GM19351 (cell line): ENCODE measurements at regions not wholly inside any gene's neighbourhood (a gene's known extent, or its start where the extent isn't known, plus 50 kb on each side); places are given as distances from the start of the nearest gene placed in this dataset.
A peak's percentile ranks its signal among the peaks of the same experiment; 100 is the strongest.
"Not testable (repeated sequence)": the region's sequence is repeated elsewhere in the genome, so short reads cannot be mapped to it uniquely, and the experiment has no call there.

ENCODE experiments used
- ATAC-seq: cut with Tn5 transposase; IDR thresholded peaks from one replicate; pipeline ENCODE4 v1.9.1; 2021; ENCODE audit warnings: mild to moderate bottlenecking, moderate library complexity; ENCODE audit not compliant: unreplicated experiment

DNA sequence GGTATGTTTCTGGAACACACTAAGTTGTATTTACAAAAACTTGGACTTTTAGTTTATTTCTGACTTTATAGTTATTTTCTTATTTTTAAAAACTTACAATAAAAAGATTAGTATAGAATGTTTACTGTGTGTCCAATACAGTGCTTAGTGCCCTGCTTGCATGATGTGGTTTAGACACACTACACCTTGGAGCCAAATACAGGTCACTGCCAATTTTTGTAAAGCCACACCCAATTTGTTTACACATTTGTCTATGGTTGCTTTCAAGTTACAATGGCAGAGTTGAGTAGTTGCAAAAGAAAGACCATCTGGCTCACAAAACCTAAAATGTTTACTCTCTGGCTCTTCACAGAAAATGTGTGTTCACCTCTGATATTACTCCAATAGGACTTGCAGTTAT is 807.1 kb downstream of the KCNJ2 start:
- no peak for ATAC-seq

DNA sequence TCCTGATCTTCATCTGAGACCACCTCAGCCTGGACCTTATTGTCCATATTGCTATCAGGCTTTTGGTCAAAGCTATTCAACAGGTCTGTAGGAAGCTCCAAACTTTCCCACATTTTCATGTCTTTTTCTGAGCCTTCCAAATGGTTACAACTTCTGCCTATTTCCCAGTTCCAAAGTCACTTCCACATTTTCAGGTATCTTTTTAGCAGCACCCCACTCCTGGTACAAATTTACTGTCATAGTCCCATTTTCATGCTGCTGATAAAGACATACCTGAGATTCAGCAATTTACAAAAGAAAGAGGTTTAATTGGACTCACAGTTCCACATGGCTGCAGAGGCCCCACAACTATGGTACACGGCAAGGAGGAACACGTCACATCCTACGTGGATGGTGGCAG is 815.5 kb downstream of the KCNJ2 start:
- ATAC-seq = no peak

DNA sequence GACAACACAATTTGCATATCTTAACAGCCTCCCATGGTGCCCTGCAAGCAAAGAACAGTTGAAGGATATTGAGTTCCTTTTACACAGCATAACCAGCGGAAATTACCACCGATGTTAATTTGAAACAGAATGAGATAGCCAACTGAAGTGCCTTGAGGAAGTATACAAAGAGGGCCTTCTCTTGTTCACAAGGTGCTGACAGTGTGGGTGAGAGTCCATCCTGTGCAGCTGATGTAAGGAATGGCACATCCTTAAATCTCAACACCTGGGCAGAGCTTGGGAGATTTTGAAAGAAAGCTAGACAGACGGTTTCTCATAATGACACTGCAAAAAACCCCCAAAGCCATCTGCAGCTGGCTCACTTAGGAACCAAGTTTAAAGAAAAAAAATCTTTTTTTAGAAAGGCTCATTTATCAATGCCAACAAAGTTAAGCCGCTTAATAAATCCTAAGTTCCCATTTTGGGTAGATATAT is 818.6 kb downstream of the KCNJ2 start:
- ATAC-seq = peak; percentile 76

DNA sequence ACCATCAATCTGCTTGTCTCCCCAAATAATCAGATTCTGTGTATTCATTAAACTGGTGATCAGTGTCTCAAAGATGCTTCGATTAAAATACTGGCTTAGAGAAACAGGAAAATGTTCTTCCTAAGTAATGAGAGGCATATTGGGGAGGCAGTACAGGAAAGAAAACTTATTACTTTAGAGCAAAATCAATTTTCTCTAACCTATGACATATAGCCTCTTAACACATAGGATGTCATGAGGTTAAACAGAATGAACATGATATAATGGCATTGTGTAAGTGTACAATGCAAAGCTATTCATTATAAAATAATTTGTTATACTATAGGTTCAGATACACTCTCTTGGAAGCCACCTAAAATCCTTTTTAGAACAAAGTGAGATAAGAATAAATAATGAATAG is 819.3 kb downstream of the KCNJ2 start:
- no peak for ATAC-seq

DNA sequence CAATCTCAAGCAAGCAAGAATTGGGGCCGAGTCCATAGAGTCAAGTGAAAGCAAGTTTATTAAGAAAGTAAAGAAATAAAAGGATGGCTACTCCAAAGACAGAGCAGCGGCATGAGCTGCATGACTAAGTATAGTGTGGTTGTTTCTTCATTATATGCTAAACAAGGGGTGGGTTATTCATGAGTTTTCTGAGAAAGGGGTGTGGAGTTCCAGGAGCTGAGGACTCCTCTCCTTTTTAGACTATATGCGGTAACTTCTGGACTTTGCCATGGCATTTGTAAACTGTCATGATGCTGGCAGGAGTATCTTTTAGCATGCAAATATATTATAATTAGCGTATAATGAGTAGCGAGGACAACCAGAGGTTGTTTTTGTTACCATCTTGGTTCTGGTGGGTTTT is 819.9 kb downstream of the KCNJ2 start:
- ATAC-seq = no peak

DNA sequence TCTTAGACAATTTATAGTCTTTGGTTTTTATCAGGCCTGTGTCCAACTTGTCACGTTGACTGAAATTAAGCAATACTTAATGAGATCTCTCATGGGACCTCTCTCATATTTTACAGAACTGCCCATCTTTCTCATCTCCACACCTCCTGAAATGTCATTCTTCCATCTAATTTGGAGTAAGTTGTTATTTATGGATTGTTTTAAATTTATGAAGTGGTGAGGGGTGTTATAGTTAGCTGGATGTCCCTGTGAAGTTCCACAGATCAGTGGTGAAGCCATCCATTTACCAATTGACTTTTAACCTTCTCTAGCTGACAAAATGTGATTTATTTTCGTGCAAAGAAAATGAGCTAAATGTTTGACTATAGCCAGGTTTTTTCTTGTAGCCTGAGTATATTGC is 824.9 kb downstream of the KCNJ2 start:
- ATAC-seq = no peak

DNA sequence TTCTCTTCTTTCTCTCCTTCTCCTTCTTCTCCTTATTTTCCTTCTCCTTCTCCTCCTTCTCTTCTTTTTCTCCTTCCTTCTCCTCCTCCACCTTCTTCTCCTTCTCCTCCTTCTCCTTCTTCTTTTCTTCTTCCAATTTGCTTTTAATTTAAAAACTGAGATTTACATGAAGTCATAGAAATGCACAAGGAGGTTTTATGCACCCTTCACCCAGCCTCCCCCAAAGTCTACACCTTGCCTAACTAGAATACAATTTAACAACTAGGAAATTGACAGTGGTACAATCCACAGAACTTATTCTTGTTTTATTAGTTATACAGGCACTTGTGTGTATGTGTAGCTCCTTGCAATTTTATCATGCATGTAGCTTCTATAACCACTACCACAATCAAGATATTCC is 826.7 kb downstream of the KCNJ2 start:
- ATAC-seq = no peak

DNA sequence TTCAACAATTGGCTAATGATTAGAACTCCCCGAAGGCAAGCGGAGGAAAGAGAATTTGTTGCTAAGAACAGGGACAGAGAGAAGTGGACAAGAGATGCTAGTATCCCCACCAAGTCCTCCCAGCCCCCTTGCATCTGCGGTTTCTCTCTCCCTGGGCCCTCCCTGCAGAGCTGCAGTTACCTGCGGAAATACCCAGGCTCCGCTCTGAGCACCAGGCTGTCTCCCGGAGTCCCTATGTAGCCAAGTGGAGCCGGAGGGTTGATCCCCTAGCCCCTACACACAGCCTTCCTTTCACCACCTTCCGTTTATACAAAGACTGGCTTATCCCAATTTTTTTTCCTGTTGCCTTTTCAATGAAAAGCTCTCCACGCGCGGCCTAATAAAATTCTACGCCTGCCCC is 834.4 kb downstream of the KCNJ2 start:
- no peak for ATAC-seq

DNA sequence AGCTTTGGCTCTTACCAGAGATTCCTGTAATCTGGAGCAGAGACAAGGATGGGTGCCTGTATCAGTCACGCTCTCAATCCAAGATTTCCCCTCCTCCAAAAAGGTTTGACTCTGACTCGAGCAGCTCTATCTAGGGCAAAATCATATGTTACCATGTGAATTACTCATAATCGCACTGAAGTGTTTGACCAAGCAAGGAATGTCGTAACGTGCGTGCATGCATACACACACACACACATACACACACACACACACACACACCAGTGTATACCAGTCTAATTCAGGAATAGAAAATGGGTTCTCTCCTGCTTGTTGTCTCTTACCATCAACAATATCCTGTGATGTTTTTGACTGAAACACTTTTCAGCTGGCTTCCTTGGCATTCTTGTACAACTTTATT is 835.1 kb downstream of the KCNJ2 start:
- ATAC-seq = no peak

DNA sequence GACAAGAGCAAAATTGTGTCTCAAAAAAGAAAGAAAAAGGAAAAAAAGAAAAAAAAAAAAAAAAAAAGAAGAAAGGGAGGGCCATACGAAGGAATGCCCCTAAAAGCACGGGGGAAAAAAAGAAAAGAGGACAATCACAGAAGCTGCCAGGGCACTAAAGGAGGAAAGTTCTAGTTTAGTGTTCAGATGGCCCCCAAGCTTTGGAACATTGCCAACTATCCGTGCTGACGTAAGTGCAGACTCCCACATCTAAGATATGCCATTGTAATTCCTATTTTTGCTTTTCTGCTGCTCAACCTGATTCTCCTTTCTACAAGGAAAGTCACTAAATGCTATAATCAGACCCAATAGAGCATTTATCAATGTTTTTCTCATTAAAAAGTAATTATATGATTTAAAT is 842.1 kb downstream of the KCNJ2 start:
- no peak for ATAC-seq

DNA sequence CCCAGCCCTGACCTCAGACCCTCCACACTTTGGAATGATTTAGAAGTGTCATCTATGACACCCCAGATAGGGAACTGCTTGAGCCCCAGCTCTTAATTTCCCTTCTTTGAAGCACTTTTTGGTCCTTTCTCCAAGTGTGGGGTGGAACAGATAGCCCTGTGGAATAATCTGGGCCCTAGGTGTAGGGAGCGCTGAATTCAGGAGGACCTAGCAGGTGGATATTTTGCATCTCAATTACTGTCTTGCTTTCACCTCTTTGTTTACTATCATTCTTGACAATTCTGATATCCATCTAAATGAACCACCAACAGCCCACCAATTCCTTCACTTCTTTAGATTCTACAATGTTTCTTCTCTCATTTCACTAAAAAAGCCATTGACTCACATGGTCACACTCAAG is 850.4 kb downstream of the KCNJ2 start:
- ATAC-seq = no peak

DNA sequence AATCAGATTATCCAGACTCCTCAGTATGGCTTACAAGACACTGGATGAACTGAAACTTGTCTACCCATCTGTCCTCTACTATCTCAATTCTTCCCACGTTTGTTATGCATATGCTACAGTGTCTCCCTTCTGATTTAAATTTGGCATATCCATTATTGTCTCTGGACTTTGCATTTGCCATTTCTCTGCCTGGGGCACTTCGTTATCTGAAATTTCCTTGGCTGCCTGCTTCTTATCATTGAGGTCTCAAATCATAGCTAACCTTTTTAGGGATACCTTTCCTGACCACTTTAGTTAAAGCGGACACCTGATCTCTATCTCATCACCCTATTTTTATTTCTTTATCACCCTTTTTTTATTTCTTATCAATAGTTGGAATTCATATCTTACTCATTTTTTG is 853.4 kb downstream of the KCNJ2 start:
- ATAC-seq = no peak

DNA sequence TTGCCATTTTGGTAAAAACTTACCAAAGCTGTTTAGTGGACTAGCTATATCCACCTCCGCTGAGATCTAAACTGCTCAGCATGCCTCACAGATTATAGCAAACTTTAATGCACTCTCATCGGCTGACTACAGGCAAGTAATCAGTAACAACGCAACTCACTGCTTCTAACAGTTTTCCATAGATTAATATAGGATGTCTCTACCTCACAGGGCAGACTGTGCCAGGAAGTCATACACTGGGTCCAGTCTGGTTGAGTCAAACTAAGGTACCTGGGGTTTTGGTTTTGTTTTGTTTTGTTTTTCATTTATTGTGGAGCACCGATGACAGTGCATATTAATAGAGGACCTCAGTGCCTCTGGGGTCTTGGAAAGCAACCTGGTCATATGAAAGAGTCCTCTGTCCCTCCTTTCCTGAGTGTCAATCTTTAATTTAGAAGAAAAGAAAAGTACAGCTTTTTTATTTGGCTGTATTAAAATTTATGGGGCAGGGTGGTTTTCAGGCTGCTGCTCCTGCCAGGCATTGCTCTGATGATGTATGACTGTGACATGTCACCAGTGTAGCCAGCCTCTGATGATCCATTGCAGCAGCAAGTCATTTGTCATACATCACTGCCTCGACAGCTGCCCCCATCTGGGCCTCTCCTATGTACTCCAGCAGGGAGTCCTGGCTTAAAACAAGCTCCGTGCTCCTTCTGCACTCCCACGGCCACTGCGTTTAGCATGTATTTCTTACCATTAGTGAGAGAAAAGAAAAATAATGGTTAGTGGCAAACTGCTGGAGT is 854.1 kb downstream of the KCNJ2 start:
- no peak for ATAC-seq

DNA sequence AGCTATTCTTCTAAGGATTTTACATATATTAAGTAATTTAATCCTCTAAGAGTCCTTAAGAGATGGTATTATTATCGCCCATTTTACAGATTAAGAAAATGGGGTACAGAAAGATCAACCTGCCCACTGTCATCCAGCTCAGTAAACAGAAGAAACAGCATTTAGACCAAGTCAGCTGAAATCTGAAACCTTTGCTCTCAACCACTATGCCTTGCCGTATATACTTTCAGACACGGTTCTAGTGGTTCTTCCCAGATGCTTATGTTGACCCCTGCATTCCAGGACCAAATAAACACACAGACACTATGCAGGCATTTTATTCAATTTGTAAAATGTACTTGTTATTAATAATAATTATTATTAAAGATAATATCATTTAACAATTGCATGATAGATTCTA is 854.8 kb downstream of the KCNJ2 start:
- no peak for ATAC-seq

DNA sequence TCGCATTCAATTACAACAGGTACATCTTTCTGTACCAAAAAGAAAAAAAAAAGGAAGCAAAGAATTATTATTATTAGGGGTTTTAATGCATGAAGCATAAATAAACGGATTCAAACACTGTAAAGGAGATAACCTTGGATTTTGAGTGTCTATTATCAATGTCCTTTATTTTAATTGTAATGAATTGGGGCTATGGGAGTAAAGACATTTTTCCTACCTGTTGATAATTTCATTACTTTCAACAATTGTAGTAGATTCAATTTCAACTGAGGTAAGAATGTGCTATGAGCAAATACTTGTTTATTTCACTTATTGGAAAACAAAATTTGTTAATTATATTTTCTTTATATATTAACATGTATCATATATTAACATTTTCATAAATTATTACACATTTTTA is 855.6 kb downstream of the KCNJ2 start:
- no peak for ATAC-seq

DNA sequence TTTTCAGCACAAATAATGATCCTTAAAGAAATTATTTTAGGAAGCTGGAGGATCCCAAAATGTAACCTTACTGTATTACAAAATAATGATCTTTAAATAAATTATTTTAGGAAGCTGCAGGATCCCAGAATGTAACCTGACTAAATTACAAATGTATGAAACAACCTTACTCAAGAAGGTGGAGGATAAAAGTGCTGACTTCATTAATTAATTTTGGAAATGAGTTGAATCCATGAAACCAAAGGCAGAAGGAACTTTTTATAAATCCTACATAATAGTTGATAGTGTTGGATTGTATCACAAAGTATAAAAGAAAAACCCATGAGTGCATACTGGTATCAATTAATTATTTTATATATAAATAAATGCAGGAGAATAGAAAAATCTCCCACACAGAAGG is 859.9 kb downstream of the KCNJ2 start:
- ATAC-seq = no peak

DNA sequence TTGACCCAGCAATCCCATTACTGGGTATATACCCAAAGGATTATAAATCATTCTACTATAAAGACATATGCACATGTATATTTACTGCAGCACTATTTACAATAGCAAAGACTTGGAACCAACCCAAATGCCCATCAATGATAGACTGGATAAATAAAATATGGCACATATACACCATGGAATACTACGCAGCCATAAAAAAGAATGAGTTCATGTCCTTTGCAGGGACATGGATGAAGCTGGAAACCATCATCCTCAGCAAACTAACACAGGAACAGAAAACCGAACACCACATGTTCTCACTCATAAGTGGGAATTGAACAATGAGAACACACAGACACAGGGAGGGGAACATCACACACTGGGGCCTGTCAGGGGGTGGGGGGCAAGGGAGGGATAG is 862.0 kb downstream of the KCNJ2 start:
- ATAC-seq = not testable (repeated sequence)

DNA sequence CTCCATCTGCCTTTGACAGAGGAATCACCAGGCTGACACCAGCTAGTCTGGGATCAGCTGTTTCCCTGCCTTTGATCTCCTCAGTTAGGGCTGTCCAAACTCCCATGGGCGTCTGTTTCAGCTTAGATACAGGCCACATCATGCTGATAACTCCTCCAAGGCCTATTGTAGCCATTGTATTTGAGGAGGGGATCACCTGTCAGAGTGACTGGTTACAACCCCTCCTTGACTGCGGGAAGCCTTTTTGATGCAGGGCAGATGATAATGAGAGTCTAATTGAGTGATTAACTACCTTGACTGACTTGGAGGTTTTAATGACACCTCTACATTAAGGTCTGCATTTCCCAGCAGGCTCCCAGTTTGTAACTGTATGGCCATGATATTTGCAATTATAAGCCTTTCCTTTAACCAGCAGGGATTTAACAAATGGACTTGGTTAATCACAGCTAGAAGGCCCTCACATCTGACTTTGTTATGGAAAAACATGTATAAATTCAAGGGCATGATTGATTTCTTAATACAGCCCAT is 863.5 kb downstream of the KCNJ2 start:
- ATAC-seq = no peak

DNA sequence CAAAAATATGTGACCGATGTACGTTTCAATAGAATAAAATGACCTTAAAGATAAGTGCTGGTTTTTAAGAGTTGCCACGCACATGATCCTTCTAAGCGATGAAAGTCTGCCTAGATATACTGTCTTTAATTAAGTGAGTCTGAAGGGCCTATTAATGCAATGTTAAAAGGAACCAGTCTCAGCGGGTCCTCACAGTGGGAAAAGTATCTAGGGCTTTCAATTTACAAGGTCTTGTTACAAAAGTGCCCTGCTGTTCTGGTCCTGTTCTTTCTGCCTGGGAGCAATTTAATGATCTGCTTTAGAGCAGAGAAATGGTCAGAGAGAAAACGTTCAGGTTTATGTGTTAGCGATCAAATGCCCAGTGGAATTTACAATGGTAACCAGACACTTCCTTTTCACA is 864.0 kb downstream of the KCNJ2 start:
- no peak for ATAC-seq

DNA sequence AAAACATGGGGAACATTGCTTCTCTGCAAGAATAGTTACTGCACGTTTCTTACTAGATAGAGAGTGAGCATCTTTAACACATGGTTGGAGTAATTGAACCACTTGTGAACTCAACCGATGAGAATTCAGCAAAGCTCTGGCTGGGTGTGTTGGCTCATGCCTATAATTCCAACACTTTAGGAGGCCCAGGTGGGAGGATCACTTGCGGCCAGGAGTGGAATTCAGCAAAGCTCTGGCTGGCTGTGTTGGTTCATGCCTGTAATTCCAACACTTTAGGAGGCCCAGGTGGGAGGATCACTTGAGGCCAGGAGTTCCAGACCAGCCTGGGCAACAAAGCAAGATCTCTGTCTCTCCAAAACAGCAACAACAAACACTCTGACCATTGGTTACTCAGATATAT is 865.9 kb downstream of the KCNJ2 start:
- no peak for ATAC-seq

DNA sequence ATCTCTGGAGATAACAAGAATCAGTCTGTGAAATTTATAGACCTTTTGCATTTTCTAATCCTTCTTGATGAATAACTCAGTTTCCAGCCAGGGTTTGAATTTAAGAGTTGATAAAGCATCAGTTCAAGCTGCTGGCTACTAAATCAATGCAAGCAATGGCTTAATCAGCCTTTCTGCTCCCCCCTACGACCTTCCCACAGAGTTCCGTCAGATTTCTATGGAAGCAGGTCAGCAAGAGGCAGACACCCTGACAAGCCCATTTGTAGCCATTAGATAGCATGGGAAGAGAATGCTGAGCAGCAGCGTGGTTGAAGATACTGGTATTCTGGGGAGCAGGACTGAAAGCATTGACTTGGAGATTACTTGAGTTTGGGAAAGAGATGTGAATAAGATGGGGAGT is 868.1 kb downstream of the KCNJ2 start:
- ATAC-seq = no peak

DNA sequence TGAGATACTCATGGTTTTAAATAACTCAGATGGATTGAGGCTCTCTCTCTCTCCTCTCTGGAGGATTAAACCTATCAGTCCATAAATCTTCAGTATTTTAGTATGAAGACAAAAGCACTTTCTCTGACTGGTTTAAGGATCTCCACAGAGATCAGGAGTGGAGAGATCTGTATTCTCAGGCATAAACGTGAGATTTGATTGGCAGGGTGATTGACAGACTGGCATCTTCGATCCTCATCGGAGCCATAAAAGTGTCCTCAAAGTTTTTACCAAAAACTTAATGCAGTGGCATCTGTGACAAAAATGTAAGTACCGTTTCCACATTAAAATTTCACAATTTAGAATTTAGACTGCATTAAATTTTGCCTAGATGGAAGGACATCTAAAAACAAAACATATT is 870.1 kb downstream of the KCNJ2 start:
- no peak for ATAC-seq

DNA sequence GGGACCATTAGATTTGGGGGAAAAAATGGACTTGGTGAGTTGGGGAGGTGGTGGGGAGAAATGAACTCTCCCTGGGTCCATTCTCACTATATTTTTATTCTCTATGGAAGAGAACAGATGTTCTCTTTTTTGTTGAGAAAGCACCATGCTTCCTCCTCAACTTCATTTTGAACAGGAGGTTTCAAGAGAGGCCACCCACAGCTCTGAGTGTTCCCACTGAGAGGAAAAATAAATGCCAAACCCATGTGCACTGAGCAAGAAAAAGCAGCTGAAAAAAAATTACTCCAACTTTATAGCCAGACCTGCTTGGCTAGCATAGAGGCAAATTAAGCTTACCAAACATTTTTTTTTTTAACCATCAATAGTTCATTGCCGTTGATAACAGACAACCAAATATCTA is 883.6 kb downstream of the KCNJ2 start:
- ATAC-seq = no peak
